ENCODE measurements at regions not wholly inside any gene's neighbourhood (a gene's known extent, or its start where the extent isn't known, plus 50 kb on each side); places are given as distances from the start of the nearest gene placed in this dataset.
"Not testable (repeated sequence)": the region's sequence is repeated elsewhere in the genome, so short reads cannot be mapped to it uniquely, and the experiment has no call there.

DNA sequence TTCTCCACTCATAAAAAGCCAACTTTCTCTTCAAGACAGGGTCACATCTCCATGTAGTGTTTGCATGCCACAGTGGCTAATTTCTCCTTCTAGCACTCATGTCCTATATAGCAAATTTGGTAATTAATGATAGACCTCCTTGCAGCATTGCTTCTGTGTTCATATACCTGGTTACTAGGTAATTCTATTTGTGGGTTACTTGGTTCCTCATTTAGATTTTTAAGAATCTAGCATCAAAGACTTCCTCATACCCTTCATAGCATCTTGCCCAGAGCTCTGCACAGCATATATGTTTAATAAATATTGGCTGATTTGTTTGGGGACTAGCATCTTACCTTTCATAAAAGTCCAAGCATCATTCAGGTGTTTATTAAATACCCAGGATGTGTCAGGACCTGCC is 152.1 kb downstream of the DUSP6 start:
- intact Hi-C loops (cut with DNase I): no loop called here

DNA sequence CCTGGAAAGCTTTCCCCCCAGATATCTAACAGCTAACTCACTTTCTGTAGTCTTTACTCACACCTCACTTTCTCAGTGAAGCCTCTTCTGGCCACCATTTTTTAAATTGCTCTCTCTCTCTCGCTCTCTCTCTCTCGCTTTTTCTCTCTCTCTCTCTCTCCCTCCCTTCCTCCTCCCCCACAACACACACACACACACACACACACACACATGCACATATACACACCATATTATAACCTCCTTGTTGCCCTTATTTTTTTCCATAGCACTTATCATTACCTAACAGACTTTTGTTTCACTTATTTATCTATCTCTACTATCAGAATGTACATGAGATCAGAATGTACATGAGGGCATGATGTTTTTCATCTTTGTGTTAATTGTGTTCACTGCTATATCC is 156.8 kb downstream of the DUSP6 start:
- Histone ChIP-seq H3K27ac (no peak overlapping the region), H3K27me3 (no peaks in the 10 kb centered on the region), H3K4me3 (no peak overlapping the region), H3K36me3 (no peaks in the 10 kb centered on the region), H3K4me1 (no peaks in the 10 kb centered on the region), H3K9me3 (peaks cover 0 to 7% (median under 1%) of the 10 kb centered on the region in 12 donors)
- DNase-seq (no peak), ATAC-seq (no peak)
- WGBS, 4 donors: 67 to 97% (median 95%) methylated on average over 2 of the region's 2 CpGs
- TF ChIP-seq, protein P1, sequence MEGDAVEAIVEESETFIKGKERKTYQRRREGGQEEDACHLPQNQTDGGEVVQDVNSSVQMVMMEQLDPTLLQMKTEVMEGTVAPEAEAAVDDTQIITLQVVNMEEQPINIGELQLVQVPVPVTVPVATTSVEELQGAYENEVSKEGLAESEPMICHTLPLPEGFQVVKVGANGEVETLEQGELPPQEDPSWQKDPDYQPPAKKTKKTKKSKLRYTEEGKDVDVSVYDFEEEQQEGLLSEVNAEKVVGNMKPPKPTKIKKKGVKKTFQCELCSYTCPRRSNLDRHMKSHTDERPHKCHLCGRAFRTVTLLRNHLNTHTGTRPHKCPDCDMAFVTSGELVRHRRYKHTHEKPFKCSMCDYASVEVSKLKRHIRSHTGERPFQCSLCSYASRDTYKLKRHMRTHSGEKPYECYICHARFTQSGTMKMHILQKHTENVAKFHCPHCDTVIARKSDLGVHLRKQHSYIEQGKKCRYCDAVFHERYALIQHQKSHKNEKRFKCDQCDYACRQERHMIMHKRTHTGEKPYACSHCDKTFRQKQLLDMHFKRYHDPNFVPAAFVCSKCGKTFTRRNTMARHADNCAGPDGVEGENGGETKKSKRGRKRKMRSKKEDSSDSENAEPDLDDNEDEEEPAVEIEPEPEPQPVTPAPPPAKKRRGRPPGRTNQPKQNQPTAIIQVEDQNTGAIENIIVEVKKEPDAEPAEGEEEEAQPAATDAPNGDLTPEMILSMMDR (IDR thresholded peaks at IDR 0.05): no peak
- no peak for TF ChIP-seq POLR2A (IDR thresholded peaks at IDR 0.05)
- intact Hi-C loops (cut with DNase I): no loop called here

More for the DNA sequence above, 152.1 kb downstream of the DUSP6 start:
- no peak for DNase-seq
- no peak for TF ChIP-seq POLR2A (IDR thresholded peaks at IDR 0.05)
- TF ChIP-seq, protein P1 (IDR thresholded peaks at IDR 0.05): no peak
- H3K36me3 ChIP-seq: no peaks in the 10 kb centered on the region
- H3K27me3 ChIP-seq: no peaks in the 10 kb centered on the region
- H3K9me3 ChIP-seq: no peaks in the 10 kb centered on the region
- no peaks in the 10 kb centered on the region for H3K4me1 ChIP-seq
- H3K4me3 ChIP-seq: no peak overlapping the region
- no peak overlapping the region for H3K27ac ChIP-seq
- ATAC-seq: no peak

DNA sequence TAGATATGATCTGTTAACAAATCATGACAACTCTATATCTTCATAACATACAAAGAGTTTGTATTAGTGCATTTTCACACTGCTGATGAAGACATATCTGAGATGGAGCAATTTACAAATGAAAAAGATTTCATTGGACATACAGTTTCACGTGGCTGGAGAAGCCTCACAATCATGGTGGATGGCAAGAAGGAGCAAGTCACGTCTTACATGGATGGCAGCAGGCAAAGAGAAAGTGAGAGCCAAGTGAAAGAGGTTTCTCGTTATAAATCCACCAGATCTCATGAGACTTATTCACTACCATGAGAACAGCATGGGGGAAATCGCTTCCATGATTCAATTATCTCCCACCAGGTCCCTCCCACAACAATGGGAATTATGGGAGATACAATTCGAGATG is 157.6 kb downstream of the DUSP6 start:
- no peak for DNase-seq
- no peak for TF ChIP-seq POLR2A (IDR thresholded peaks at IDR 0.05)
- TF ChIP-seq, protein P1 (IDR thresholded peaks at IDR 0.05): no peak
- intact Hi-C loops (cut with DNase I): no loop called here

DNA sequence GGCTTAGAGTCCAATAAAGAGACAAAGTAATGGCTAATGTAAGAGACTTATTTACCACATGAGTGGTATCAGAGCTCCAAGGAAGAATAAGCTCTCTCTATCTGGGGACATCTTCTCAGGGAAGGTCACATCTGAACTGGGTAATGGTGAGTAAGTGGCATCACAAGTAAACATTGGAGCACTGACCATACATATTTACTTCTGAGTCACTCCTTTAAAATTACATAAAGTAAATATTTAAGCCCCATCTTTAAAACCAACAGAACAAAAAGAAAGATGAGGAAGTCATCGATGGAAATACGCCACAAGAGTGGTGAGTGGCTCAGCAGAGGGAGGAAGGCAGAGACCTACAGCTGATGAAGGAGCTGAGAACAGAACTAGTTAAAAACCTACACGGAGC is 159.9 kb downstream of the DUSP6 start:
- WGBS, 4 donors: 86 to 92% (median 90%) methylated on average over 3 of the region's 3 CpGs
- H3K9me3 ChIP-seq: peaks cover 0 to 36% (median 18%) of the 10 kb centered on the region in 12 donors
- H3K27me3 ChIP-seq: no peaks in the 10 kb centered on the region
- intact Hi-C loops (cut with DNase I): no loop called here
- no peaks in the 10 kb centered on the region for H3K4me1 ChIP-seq
- H3K4me3 ChIP-seq: no peak overlapping the region
- DNase-seq: no peak
- no peak for ATAC-seq
- H3K27ac ChIP-seq: no peak overlapping the region
- no peak for TF ChIP-seq POLR2A (IDR thresholded peaks at IDR 0.05)
- TF ChIP-seq, protein P1 (IDR thresholded peaks at IDR 0.05): no peak
- no peaks in the 10 kb centered on the region for H3K36me3 ChIP-seq

More for the DNA sequence above, 157.6 kb downstream of the DUSP6 start:
- no peak for ATAC-seq
- Histone ChIP-seq H3K27me3 (no peaks in the 10 kb centered on the region), H3K4me1 (no peaks in the 10 kb centered on the region), H3K9me3 (peaks cover 0 to 14% (median 8%) of the 10 kb centered on the region in 12 donors), H3K4me3 (no peak overlapping the region), H3K27ac (no peak overlapping the region), H3K36me3 (no peaks in the 10 kb centered on the region)
- WGBS, 4 donors: 87 to 93% (median 89%) methylated on average over 5 of the region's 5 CpGs

DNA sequence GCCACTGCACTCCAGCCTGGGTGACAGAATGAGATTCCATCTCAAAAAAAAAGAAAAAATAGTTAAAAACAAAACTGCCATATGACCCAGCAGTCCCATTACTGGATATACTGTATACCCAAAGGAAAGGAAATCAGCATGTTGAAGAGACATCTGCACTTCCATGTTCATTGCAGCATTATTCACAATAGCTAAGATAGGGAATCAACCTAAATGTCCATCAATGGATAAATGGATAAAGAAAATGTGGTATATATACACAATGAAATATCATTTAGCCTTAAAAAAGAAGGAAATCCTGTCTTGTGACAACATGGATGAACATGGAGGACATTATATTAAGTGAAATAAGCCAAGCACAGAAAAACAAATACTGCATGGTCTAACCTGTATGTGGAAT is 160.7 kb downstream of the DUSP6 start:
- intact Hi-C loops (cut with DNase I); DNase-seq; H3K4me1 ChIP-seq; H3K36me3 ChIP-seq; H3K27me3 ChIP-seq; H3K4me3 ChIP-seq; ATAC-seq; H3K27ac ChIP-seq: not testable (repeated sequence)
- H3K9me3 ChIP-seq: peaks cover 0 to 36% (median 18%) of the 10 kb centered on the region in 12 donors

Measured in heart left ventricle (tissue), 16 donors.